GM21423 (cell line): ENCODE measurements at regions not wholly inside any gene's neighbourhood (a gene's known extent, or its start where the extent isn't known, plus 50 kb on each side); places are given as distances from the start of the nearest gene placed in this dataset.
"Not testable (repeated sequence)": the region's sequence is repeated elsewhere in the genome, so short reads cannot be mapped to it uniquely, and the experiment has no call there.

Experiments
- ATAC-seq: cut with Tn5 transposase; IDR thresholded peaks from one replicate; pipeline ENCODE4 v1.9.1; 2021; ENCODE audit warnings: mild to moderate bottlenecking, moderate library complexity; ENCODE audit not compliant: unreplicated experiment

DNA sequence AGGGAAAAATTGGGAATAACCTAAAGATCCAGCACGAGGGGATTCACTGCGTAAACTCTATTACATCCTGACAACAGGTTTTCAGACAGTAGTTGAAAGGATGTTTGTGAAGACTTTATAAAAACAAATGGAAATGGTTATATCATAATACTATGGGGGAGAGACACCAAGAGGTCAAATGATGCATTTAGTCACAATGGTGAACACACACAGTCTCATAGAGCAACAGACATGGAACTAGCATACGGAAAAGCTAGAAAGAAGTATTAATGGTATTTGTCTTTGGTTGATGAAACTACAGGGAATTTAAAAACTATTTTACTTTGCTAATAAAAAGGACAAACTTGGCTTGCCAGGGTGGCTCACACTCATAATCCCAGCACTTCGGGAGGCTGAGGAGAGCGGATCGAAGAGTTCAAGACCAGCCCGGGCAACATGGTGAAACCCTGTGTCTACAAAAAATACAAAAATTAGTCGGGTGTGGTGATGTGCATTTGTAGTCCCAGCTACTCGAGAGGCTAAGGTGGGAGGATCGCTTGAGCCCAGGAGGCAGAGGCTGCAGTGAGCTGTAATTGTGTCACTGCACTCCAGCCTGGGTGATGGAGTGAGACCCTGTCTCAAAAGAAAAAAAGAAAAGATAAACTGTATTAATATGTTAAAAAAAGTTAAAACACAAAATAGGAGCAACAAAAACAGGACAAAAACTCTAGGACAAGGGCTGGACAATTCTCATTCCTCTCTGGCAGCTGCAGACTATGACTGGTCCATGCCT is 94.8 kb downstream of the MYCN start:
- no peak for ATAC-seq

DNA sequence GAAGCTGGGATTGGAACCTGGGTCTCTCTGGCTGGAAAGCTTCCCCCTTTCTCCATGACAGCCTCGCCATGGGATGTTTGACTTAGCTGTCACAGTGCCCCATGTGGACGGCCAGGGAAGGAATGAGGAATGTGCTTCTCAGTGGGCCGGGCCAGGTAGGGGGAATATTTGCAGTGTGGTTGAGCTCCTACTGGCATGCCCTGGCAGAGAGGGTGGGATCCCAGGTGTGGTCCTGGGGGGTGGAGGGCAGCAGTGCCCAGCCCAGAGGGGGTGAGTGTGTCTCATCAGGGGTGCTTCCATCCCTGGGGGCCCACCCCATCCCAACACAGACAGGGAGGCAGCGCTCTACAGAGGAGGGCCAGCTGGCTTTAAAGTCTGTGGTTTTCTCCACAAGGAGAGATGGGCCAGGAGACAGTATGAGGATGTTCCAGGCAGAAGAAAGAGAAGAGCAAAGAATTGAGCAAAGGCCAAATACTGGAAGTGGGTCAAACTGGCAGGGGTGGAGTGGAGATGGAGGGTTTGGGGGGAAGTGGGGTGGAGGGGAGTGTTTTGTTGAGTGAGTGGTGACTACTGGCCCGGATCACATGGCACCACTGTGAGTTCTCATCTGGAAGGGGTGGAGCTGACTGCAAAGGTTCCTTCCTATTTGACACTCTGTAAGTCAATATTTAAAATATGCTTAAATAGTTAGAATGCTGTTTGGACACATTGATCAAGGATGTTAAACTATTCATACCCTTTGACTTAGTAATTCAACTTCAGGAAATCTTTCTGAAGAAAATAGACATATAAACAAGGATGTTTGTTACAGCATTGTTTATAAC is 94.0 kb downstream of the MYCN start:
- no peak for ATAC-seq

DNA sequence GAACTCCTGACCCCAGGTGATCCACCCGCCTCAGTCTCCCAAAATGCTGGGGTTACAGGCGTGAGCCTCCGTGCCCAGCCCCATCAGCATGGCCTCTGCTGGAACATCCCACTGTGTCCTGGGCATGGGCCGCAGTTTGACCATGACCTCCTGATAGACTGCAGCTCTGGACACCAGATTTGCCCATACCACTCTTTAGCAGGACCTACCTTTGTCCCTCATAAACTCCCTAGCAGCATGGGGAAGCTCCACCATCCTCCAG is 92.6 kb downstream of the MYCN start:
- ATAC-seq: no peak

DNA sequence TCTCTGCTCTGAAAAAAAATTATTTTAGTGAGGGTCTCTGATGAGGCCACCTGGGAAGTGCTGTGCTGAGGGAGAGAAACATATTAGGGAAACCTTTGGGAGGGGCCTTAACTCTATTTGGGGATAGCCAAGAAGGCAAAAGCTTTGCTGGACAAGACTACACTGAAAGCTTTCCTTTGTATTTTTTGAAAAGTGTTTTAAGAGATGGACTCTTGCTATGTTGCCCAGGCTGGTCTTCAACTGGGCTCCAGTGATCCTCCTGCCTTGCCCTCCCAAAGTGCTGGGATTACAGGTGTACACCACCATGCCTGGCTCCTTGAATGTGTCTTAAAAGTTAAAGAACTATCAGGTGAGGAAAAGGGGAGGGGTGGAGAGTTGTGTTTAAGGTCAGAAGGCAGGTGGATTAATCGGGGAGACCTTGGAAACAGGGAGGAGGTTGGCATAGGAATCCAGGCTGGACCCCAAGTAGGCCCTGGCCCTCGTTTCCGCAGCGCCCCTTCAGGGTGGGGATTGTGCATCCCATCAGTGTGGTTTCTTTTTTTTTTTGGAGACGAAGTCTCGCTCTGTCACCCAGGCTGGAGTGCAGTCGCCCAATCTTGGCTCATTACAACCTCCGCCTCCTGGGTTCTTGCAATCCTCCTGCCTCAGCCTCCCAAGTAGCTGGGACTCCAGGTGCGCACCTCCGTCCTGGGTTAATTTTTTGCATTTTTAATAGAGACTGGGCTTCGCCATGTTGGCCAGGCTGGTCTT is 92.1 kb downstream of the MYCN start:
- no peak for ATAC-seq

DNA sequence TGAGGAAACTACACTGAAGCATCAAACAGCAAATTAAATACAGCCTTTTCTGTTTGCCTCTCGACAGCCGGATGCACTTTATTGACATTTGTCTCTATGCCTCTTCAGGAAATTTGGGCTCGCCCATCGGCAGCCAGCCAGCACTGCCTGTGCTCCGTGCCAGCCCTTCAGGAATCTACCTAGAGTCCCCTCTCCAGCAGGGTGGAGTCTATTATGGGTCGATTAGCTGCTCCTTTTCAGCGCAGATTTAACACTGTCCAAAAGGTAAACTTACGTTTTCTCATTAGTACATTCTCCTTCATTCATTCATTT is 91.5 kb downstream of the MYCN start:
- no peak for ATAC-seq

DNA sequence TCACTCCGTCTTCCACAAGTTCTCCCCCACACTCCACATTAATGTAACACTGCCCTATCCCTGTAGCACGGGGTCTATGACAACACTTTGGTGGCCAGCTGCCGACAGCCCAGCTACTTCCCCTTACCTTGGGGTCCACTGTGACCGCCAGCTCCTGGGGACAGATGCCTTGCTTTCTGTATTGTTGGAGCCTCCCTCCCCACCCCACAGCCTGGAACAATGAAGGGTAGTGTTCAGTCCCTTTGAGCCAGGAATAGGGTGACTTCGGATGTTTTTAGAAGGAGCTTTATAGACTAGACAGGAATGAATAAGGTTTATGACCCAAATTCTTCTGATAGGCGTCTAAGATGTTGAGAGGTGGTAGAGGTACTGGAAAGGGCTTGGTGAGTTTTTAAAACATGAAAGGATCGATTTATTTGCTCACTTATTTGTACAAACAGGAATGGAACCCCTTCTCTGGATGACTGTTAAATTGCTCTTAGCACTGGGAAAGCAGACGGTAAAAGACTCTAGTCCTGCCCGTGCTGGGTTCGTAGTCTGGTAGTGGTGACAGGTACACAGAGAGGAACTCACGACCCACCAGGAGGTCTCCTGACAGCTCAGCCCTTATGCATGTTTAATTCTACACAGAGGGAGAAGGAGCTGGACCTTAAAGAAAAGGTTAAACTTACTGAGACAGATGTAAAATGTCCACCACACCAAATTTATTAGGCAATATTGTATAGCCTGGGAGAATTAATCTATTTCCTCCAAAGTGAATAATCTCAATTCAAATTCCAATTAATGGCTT is 90.9 kb downstream of the MYCN start:
- no peak for ATAC-seq

DNA sequence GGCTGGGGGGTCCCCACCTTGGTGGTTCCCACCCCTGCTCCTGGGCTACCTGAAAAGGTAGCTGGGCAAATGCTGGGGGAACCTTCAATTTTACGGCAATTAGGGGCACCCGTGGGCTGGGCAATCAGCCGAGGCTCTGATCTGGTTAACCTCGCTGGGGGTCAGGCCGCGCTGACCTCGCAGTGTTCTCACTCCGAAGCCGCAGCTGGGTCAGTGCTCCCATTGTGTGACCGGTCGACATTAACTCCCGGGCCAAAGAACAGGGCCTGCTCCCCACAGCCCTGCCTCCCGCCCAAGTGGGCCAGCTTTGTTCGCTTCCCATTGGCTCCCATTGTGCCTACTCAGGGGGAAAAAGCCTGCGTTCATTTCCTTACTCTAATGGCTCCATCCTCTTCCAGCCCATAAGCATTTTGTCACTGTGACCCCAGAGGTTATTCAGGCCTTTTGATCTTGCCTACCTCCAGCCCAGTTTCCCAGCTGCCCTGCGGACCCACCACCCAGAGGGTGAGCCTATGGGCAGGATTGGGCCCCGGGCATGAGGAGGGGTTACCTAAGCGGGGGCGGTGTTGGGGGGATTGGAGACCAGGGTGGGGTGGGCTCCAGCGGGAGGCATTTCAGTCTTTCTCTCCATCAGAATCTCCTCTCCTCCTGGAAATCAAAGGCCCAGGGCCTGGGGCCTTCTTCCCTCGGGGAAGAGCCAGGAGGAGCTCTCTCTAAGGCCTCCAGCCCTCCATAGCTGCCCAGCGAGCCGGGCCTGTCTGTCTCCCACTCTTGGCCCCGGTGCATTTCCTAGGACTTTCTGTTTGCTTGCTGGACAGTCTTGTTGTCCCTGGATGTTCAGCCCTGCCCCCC is 90.1 kb downstream of the MYCN start:
- no peak for ATAC-seq

DNA sequence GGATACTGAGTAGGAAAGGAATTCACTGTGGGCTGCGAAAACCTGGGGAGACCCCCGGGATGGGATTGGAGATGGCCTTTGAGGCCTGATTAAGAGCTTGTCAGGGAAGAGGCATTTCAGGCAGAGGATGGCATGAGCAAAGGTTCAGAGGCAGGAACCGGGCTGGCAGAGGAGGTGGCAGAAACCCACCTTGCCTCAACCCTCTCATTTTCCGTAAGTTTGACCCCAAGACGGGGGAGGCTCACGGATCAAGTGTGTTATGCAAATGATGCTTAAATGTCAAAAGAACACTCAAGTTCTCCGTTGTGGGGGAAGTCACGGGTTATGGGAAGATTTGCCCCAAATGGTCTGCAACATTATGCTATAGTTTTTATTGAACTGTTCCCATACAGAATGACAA is 88.3 kb downstream of the MYCN start:
- ATAC-seq: no peak

DNA sequence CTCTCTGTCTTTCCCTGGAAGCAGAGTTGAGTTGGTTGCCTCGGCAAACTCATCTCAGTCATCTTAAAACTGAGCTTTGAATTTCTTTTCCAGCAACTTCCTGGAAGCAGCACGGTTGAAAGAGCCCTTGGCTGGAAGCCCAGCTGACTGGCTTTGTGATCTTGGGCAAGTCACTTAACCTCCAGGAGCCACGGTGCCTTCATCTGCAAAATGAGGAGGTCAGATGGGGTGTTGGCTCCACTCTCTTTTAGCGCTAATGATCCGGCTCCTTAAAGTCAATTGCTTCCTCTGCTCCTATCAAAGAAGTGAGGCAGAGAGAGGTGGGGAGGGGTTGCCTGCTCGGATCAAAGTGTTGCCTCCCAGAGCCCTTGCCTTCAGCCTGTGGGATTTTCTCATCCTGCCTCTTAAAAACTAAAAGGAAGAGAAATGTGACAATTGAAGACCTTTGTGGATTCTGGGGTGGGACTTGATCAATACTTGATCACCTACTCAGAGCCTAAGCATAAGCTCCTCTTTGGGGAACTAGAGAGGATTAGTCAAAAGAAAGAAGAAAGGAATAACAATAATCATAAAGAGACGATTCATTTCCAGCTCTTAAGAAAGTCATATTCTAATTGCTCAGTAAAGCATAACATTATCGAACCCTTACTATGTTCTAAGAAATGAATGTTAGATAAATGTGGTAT is 86.6 kb downstream of the MYCN start:
- ATAC-seq: no peak

DNA sequence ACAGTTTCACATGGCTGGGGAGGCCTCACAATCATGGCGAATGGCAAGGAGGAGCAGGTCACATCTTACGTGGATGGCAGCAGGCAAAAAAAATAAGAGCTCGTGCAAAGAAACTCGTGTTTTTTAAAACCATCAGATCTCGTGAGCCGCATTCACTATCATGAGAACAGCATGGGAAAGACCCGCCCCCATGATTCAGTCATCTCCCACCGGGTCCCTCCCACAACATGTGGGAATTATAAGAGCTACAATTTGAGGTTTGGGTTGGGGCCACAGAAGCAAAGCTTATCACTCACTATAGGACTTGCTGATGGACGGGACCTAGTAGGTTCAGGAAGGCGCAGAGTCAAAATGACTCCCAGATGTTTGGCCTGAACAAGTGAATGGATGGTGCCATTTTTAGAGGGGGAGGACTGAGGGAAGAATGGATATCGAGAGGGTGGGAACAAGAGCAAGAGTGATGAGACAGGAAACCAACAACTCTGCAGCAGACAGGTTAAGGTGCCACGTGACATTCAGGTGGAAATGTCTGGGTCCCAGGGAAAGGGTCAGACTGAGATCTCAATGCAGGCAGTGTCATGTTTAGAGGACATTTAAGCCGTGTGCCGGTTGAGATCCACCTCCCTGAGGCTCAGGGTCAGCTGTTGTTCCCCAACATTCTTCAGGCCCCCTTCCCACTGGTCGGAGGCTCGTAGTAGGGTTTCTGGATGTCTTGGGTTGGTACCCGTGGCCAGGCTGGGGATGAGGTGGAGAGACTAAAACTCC is 85.7 kb downstream of the MYCN start:
- ATAC-seq: no peak

DNA sequence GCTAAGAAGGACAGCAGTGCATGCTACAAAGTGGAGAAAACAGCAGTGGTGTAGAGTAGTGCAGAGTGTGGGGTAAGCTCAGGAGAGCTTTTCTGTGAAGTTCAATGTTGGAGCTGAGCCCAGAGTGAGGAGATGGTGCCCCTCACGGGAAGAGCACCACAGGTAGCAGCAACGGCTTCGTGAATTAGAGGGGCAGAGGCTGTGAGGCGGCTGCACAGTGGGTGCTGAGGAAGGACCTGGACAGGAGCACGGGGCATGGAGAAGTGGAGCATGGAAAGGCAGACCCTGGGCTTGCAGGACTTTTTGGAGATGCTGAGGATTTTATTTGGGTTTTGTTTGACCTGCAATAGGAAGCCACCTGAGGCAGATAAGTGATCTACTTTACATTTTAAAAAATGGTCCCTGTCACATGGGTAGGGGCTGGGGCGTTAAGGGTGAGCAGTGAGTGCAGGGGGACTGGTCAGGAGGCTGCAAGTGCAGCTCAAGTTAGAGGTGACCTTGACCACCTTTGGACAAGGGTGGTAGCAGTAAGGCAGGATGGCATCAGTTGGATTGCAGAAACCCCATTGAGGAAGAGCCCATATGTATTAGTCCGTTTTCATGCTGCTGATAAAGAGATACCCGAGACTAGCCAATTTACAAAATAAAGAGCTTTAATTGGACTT is 85.0 kb downstream of the MYCN start:
- no peak for ATAC-seq

DNA sequence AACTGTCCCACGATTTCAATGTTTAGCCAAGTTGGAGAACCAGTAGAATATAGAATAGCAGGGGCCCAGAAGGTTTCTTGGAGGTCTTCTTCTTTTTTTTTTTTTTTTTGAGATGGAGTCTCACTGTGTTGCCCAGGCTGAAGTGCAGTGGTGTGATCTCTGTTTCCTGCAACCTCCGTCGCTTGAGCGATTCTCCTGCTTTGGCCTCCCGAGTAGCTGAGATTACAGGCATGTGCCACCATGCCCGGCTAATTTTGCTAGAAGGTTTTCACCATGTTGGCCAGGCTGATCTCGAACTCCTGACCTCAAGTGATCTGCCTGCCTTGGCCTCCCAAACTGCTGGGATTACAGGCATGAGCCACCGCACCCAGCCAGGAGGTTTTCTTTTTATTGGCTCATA is 84.3 kb downstream of the MYCN start:
- ATAC-seq: not testable (repeated sequence)

DNA sequence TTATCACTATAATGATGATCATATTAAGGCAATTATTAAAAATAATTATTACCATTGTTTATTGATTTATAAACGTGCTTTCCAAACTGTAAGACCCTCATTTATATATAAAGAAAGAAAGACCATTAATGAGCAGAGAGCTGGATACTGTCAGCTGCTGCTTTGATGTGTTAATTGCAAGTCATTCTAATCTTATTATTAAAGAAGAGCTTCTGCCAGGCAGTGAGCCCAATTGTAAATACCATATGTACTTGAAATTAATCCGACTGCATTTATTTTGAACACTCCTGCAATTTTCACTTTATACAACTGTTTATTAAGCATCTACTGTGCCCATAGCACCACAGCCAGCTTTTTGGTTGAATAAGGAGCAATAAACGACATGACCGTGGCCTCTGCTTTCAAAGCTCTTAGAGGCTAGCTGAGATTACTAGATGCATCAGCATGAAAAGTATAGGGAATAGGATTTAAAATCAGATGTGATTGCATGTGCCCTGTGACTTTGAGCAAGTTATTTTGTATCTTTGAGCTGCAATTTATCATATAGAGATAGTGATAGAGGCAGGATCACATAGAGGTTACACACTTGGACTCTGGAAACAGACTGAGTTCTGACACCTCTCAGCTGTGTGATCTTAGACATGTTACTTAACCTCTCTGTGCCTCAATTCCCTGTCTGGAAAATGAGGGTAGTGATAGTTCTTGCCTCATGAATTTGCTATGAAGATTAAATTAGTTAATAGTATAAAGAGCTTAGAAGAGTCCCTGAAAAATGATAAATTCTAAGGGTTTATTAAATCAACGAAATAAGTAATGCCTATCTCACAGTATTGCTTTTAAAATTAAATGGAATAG is 83.4 kb downstream of the MYCN start:
- no peak for ATAC-seq

DNA sequence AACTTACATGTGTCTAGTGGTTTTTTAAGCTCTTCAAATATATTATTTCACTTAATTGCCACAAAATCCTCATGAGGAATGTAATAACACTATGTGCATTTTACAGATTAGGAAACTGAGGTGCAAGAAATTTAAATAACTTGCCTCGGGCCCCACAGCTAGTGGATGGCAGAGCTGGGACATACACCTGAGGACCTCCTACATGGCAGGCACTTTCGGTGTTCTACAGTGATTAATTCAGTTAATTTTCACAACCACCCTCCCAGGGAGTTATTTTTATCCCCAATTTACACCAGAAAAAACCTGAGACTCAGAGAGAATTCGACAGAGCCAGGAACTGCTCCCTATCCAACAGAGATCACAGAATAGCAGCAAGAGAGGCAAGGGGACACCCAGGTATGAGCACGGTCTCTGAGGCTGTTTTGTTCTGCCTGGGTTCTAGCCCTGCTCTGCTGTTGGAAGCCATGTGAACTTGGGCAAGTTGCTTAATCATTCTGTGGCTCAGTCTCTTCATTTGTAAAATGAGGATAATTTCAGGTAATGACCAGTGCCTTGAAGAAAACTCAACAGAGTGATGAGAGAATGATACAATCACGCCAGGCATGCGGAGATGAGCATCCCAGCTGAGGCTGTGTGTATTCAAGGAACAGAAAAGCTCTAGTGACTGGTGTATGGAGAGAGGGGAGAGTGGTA is 82.3 kb downstream of the MYCN start:
- no peak for ATAC-seq

DNA sequence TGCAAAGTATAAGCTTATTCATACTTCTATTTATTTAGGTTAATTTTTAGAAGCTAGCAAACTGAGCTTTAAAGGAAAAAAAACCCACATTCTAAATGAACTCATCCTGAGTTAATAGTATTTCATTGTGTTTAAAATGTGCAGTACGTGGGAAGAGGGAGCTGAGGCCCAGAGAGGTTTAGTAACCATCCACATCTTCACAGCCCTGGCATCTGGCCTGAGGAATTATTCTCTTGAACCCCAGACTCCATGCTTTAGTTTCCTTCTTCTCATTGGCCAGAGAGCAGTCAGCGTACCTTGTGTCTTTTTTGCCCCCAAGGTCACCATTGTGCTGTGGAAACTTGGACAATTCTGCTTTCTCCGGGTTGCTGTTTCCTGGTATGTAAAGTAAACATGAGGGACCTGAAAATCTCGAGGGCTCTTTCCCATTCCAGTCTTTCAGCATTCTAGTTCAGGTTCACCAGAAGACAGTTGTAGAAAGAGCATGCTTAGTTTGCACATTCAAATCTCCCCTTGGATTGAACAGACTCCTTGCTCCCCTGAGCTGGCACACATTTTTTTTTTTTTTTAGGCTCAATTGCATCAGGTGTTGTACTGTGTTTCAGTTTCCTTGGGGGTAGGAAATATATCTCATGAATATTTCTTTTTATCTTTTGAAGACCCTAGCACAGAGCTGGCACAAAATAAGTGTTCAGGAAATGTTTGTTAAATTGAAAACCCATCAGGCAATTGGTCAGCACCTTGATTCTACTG is 81.4 kb downstream of the MYCN start:
- no peak for ATAC-seq

DNA sequence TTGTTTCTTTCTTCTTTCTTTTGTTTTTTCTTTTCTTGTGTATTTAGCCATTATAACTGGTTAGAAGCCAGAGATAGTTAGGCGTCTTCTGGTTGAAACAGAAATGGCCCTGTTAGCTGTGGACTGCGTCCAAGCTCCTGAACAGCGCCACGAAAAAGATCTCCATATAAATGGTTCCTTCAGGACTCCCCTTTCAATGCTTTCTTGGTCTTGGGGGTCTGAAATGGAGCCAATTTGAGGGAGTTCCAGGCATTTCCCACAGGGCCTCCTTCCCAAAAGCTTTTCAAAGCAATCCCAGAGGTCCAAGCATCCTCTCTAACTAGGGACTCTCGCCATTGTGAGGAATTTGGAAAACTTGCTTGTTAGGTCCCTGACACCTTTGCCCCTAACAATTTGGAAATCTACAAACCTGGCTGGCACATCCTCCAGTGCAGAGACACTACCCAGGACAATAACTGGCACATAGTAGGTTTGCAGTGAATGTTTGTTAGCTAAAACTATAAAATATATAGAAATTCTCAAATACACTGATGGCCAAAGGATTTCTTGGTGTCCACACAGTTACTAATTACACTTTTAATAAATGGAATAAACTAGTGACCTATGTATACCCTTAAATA is 80.1 kb downstream of the MYCN start:
- ATAC-seq: no peak
